Astrocyte of the cerebellum (primary cell): ENCODE measurements at regions not wholly inside any gene's neighbourhood (a gene's known extent, or its start where the extent isn't known, plus 50 kb on each side); places are given as distances from the start of the nearest gene placed in this dataset.

Experiments used
- DNase-seq: peaks from one replicate; pipeline ENCODE4 v3.0.0-alpha.2; 2011; ENCODE audit warnings: low read depth
- H3K4me3 ChIP-seq: 2 replicates; pipeline ENCODE4 v1.5.1; 2011; ENCODE audit warnings: mild to moderate bottlenecking, low read depth, low read length, moderate library complexity
- CTCF ChIP-seq: IDR thresholded peaks from 2 replicates; pipeline ENCODE4 v1.5.1; 2012; ENCODE audit warnings: low read length, low read depth, moderate library complexity, mild to moderate bottlenecking; ENCODE audit errors: missing control alignments
- in situ Hi-C: cut with HindIII; loops from 2 replicates; pipeline ENCODE4 v1.10.0; 2017; ENCODE audit warnings: low sequenced_read_pairs

GRCh38 chr12:13635709-13636108, 345.7 kb downstream of the GRIN2B start:
- DNase-seq, result no peak
- H3K4me3 ChIP-seq, result no peak overlapping the region
- no peak for TF ChIP-seq CTCF
- in situ Hi-C loops, result no loop called here

- DNase-seq, result no peak
- in situ Hi-C loops, result no loop called here
- TF ChIP-seq CTCF, result no peak
- no peak overlapping the region for H3K4me3 ChIP-seq
Observed at GRCh38 chr12:13631873-13632272, 349.5 kb downstream of the GRIN2B start.

GRCh38 chr12:13630354-13630753, 351.0 kb downstream of the GRIN2B start:
- no peak for DNase-seq
- in situ Hi-C loops, result no loop called here
- TF ChIP-seq CTCF, result no peak
- no peak overlapping the region for H3K4me3 ChIP-seq

- no peak overlapping the region for H3K4me3 ChIP-seq
- in situ Hi-C loops, result no loop called here
Observed at GRCh38 chr12:13628067-13628466, 353.3 kb downstream of the GRIN2B start.

GRCh38 chr12:13627536-13627935, 353.9 kb downstream of the GRIN2B start:
- DNase-seq, result no peak
- no peak overlapping the region for H3K4me3 ChIP-seq
- no peak for TF ChIP-seq CTCF
- in situ Hi-C loops, result no loop called here

More at GRCh38 chr12:13628067-13628466, 353.3 kb downstream of the GRIN2B start:
- no peak for DNase-seq
- no peak for TF ChIP-seq CTCF

GRCh38 chr12:13613297-13613696, 368.1 kb downstream of the GRIN2B start:
- no peak for DNase-seq
- in situ Hi-C loops, result no loop called here
- no peak overlapping the region for H3K4me3 ChIP-seq
- TF ChIP-seq CTCF, result no peak

GRCh38 chr12:13609894-13610679, 371.3 kb downstream of the GRIN2B start:
- in situ Hi-C loops, result no loop called here
- TF ChIP-seq CTCF, result no peak
- DNase-seq, result no peak

More at GRCh38 chr12:13609894-13610679, 371.3 kb downstream of the GRIN2B start:
- no peak overlapping the region for H3K4me3 ChIP-seq
